Esophagus squamous epithelium (tissue), 4 donors: ENCODE measurements at regions not wholly inside any gene's neighbourhood (a gene's known extent, or its start where the extent isn't known, plus 50 kb on each side); places are given as distances from the start of the nearest gene placed in this dataset.

ENCODE experiments used
- POLR2A ChIP-seq, 4 donors: fragments of 450-650 bp; IDR thresholded peaks; one replicate each; pipeline ENCODE4 v1.6.1; 2017; ENCODE audit warnings: antibody characterized with exemption in 4 of 4, mild to moderate bottlenecking in 4 of 4, moderate library complexity in 3 of 4
- TF ChIP-seq, protein P1 (sequence below), 6 experiments: fragments of 450-650 bp in 4 of 6; fragments of 200-600 bp in 2 of 6; sonication (generic) in 2 of 6; IDR thresholded peaks; one replicate each; pipeline ENCODE4 v1.5.1; 2016 to 2019; ENCODE audit warnings: antibody characterized with exemption in 6 of 6, mild to moderate bottlenecking in 4 of 6, moderate library complexity in 4 of 6

DNA sequence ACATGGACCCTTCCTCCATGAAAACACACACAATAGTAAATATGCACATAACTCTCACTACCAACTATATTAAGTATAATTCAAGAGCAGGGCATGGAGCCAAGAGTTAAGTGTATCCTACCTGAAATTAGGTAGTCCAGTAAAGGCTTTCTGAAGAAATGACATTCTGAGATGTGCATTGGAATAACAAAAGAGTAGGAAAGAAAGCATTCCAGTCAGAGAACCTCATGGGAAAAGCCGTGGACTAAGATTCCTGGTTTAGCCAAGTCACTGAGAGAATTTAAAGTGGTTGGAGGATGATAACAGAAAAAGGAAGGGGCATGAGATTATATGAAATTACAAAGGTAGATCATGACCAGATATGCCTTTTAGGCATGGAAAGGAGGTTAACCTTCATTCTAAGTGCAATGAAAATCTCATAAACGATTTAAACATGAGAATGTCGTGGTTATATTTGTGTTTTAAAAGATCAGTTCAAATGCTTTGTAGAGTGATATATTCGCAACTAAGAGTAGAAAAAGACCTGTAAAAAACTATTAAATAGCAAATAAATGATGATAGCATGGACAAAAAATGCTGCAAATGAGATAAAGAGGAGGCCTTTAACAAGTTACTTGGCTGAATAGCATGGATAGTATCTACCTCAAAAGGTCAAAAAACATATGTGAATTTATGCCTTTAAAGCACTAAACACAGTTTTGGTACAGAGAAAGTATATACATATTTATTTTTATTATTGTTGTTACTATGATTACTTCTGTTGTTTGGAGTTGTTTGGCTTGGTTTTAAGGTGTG lies 767.4 kb upstream of the GHITM start:
- TF ChIP-seq, protein P1, sequence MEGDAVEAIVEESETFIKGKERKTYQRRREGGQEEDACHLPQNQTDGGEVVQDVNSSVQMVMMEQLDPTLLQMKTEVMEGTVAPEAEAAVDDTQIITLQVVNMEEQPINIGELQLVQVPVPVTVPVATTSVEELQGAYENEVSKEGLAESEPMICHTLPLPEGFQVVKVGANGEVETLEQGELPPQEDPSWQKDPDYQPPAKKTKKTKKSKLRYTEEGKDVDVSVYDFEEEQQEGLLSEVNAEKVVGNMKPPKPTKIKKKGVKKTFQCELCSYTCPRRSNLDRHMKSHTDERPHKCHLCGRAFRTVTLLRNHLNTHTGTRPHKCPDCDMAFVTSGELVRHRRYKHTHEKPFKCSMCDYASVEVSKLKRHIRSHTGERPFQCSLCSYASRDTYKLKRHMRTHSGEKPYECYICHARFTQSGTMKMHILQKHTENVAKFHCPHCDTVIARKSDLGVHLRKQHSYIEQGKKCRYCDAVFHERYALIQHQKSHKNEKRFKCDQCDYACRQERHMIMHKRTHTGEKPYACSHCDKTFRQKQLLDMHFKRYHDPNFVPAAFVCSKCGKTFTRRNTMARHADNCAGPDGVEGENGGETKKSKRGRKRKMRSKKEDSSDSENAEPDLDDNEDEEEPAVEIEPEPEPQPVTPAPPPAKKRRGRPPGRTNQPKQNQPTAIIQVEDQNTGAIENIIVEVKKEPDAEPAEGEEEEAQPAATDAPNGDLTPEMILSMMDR (IDR thresholded peaks at IDR 0.05), result no peak
- TF ChIP-seq POLR2A (IDR thresholded peaks at IDR 0.05), result no peak
